GM13977 (cell line): ENCODE measurements at regions not wholly inside any gene's neighbourhood (a gene's known extent, or its start where the extent isn't known, plus 50 kb on each side); places are given as distances from the start of the nearest gene placed in this dataset.
"Not testable (repeated sequence)": the region's sequence is repeated elsewhere in the genome, so short reads cannot be mapped to it uniquely, and the experiment has no call there.

ENCODE experiments used
- DNase-seq: peaks from one replicate; pipeline ENCODE4 v3.0.0; 2012; ENCODE audit warnings: low spot score
- in situ Hi-C: fragments of 300-500 bp; cut with MboI; formaldehyde crosslinking; loops from one replicate; pipeline ENCODE4 v1.12.0; 2022; ENCODE audit warnings: low sequenced_read_pairs, low pct_unique_long_range_greater_than_20kb, mixed read lengths, inconsistent platforms; ENCODE audit not compliant: unreplicated experiment
- TF ChIP-seq, protein P1 (sequence below): IDR thresholded peaks from 2 replicates; pipeline ENCODE4 v1.5.1; 2012; ENCODE audit warnings: mild to moderate bottlenecking, control low read depth; ENCODE audit not compliant: insufficient read depth; ENCODE audit errors: extremely low read depth, missing control alignments

DNA sequence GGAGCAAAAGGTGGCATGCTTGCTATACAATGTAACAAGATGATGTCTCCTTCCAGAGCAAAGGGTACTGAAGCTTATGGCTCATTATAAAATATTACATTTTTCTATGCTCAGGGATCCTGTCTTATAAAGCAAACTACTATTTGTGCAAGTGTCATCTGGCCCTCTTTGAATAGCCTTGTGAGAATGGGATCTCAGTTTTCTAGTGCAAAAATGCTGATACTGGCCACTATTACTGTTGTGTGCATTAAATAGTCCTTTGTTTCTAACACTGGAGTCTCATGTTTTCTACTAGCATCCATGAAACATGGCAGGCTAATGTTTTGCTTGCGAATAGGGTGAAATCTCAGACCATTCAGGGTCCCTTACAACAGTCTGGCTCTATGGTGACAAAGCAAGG is 823.0 kb downstream of the REEP3 start:
- in situ Hi-C loops = no loop called here
- TF ChIP-seq, protein P1, sequence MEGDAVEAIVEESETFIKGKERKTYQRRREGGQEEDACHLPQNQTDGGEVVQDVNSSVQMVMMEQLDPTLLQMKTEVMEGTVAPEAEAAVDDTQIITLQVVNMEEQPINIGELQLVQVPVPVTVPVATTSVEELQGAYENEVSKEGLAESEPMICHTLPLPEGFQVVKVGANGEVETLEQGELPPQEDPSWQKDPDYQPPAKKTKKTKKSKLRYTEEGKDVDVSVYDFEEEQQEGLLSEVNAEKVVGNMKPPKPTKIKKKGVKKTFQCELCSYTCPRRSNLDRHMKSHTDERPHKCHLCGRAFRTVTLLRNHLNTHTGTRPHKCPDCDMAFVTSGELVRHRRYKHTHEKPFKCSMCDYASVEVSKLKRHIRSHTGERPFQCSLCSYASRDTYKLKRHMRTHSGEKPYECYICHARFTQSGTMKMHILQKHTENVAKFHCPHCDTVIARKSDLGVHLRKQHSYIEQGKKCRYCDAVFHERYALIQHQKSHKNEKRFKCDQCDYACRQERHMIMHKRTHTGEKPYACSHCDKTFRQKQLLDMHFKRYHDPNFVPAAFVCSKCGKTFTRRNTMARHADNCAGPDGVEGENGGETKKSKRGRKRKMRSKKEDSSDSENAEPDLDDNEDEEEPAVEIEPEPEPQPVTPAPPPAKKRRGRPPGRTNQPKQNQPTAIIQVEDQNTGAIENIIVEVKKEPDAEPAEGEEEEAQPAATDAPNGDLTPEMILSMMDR = no peak
- no peak for DNase-seq

DNA sequence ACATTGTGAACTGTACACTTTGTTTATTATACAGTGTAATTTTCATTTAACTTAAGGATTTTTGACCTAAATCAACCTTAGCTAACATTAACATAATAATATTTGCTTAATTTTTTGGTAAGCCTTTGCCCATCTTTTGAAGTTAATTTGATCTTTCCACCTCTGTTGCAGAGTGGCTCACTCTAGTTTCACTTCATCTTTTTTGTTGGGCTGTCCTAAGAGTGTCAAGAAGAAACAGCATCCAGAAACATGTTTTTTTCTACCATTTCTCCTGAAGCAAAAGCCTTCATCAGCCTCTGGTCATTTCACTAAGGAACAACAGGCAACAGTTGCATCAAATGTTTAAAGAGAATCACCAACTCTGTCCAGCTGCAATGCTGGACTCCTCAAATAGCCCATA is 824.7 kb downstream of the REEP3 start:
- DNase-seq = no peak
- in situ Hi-C loops = no loop called here
- TF ChIP-seq, protein P1 = no peak

DNA sequence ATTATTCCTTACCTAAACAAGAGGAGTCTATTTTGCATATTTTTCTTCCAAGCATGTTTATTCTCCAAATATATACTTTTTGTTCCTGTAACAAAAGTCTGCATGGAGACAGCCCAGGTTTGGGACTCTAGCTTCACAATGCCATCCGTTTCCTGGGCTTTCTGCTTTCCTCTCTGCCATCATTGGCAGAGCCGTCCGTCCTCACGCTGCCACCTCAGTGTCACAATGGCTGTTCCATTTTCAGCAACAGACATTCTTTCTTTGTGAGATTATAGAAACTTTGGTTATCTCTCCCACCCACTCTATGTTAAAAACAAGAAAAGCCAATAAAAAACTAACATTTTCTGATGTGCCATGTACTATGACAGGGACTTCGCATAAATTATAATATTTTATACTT is 825.2 kb downstream of the REEP3 start:
- TF ChIP-seq, protein P1 = no peak
- no peak for DNase-seq
- in situ Hi-C loops = no loop called here

DNA sequence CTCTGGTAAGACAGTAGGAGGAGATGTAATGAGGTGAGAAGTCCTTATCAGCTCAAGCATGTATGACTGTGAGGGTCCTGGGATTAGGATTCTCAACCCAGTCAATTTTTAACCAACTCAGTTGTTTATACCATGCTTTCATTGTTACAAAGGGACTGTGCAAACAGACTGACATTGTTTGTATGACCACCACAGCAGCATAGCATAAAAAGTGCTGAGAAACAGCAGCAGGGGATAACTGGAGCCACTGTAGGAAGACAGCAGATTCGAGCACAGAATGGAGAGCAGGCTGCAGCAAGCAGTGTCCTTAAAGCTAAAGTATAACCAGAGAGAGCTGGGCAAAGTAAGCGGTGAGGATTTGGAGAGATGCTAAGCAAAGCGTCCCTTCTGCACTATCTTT is 829.5 kb downstream of the REEP3 start:
- no peak for DNase-seq
- TF ChIP-seq, protein P1 = no peak
- in situ Hi-C loops = no loop called here

DNA sequence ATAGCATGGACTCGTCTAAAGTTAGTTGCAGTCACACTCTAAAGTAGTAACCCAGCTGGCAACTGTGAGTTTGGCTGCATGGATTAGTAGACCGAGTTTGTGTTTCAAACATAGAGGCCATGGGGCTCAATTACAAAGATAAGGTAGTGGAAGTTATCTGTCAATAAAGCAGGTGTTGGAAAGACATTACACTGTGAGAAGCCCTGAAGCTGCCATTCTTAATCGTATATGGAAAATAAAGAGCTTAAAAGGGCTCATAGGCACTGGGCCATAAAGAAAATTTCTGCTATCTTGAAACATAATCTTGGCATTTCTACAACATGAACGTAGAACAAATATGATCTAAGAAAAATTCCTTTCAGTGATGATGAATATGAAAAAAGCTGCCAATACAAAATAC is 837.7 kb downstream of the REEP3 start:
- TF ChIP-seq, protein P1 = no peak
- DNase-seq = no peak

DNA sequence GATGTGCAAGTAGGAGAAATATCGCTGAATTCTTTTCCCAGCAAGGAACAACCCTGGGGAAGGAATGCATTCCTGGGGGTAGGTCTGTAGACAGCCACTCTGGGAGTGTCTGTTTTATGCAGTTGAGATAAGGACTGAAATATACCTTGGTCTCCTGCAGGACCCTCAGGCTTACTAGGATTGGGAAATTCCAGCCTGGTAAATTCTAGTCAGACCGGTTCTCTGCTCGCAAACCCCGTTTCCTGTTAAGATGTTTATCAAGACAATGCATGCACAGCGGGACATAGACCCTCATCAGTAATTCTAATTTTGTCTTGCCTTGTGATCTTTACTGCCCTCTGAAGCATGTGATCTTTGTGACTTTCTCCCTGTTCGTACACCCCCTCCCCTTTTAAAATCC is 839.0 kb downstream of the REEP3 start:
- DNase-seq, in situ Hi-C loops: not testable (repeated sequence)

More for the DNA sequence above, 837.7 kb downstream of the REEP3 start:
- in situ Hi-C loops = no loop called here

DNA sequence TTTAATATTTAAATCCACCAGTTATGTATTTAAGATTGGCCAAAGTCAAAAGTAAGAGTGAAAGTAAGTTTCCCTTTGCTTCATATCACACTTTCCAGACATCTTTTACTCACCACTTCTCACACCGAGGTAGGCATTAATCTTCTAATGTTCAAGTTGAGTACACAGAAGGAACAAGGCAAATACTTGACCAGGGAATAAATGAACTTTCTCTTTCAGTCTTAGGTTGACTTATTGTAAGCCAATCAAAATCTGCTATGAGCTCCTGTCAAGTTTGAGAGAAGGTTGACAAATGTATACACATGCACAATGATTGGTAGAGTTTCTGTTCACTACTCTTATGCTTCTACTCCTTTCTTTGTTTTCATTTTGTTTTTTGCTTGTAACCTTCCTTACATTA is 842.5 kb downstream of the REEP3 start:
- DNase-seq = no peak
- in situ Hi-C loops = no loop called here
- TF ChIP-seq, protein P1 = no peak
